OCI-LY1 (cell line): ENCODE measurements at regions not wholly inside any gene's neighbourhood (a gene's known extent, or its start where the extent isn't known, plus 50 kb on each side); places are given as distances from the start of the nearest gene placed in this dataset.

Source experiments
- EZH2 ChIP-seq: fragments of 200-600 bp; sonication (generic), shearing (Covaris generic); IDR thresholded peaks from 2 replicates; pipeline ENCODE4 v1.8.0; 2017; ENCODE audit warnings: borderline replicate concordance, mixed run types, mild to moderate bottlenecking, antibody characterized with exemption, low read length, moderate library complexity, mixed read lengths
- TF ChIP-seq, protein P1 (sequence below): fragments of 200-600 bp; sonication (generic), shearing (Covaris generic); IDR thresholded peaks from 2 replicates; pipeline ENCODE4 v1.5.1; 2017; ENCODE audit warnings: mild to moderate bottlenecking, antibody characterized with exemption, low read length, moderate library complexity, mixed read lengths

GRCh38 chr3:59412516-59412915, 362.7 kb upstream of the CFAP20DC start:
- TF ChIP-seq, protein P1, sequence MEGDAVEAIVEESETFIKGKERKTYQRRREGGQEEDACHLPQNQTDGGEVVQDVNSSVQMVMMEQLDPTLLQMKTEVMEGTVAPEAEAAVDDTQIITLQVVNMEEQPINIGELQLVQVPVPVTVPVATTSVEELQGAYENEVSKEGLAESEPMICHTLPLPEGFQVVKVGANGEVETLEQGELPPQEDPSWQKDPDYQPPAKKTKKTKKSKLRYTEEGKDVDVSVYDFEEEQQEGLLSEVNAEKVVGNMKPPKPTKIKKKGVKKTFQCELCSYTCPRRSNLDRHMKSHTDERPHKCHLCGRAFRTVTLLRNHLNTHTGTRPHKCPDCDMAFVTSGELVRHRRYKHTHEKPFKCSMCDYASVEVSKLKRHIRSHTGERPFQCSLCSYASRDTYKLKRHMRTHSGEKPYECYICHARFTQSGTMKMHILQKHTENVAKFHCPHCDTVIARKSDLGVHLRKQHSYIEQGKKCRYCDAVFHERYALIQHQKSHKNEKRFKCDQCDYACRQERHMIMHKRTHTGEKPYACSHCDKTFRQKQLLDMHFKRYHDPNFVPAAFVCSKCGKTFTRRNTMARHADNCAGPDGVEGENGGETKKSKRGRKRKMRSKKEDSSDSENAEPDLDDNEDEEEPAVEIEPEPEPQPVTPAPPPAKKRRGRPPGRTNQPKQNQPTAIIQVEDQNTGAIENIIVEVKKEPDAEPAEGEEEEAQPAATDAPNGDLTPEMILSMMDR = no peak
- no peak for TF ChIP-seq EZH2
